GM19452 (cell line): ENCODE measurements at regions not wholly inside any gene's neighbourhood (a gene's known extent, or its start where the extent isn't known, plus 50 kb on each side); places are given as distances from the start of the nearest gene placed in this dataset.

Source experiments
- ATAC-seq: cut with Tn5 transposase; IDR thresholded peaks from one replicate; pipeline ENCODE4 v1.9.1; 2021; ENCODE audit not compliant: unreplicated experiment

DNA sequence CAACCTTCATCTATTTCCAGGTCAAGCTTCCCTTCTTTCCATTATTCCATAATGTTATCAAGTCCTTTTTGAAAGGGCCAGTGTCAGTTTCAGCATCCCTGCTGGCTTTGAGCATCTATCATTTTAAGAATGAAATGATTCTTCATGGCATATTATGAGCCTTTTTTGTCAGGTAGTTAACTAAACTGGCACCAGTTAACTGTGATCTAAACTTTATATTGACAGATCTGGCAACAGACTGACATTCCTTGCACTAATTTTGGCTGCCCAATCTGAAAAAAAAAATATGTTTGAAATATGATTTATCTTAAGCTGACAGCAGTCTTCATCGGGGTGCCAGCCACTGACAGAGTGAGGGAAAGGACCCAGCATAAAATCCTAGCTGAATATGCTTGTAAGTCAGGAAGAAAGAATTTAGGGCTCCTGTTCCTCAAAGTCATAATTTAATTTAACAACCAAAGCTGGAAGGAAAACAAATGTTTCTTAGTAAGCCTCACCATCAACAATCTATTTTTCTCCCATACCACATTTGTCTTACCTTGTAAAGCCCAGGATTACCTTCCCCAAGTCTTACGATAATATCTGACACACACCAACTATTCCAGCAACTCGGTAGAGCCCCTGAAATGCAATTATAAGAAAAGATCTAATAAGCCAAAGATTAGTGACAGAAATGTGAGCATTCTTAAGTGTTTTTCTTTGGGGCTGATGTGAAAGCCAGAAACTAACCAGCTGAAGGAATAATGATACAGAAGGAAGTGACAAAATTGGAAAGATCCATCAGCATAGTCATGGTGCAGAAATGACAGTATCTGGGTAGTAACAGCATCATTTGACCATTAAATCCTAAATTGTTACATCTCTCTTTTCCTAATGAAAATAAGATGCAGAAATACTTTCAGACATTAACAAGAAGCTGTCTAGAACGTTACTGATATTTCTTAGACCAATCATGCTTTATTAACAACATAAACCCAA, 228.1 kb downstream of the RBM43 start:
- no peak for ATAC-seq

DNA sequence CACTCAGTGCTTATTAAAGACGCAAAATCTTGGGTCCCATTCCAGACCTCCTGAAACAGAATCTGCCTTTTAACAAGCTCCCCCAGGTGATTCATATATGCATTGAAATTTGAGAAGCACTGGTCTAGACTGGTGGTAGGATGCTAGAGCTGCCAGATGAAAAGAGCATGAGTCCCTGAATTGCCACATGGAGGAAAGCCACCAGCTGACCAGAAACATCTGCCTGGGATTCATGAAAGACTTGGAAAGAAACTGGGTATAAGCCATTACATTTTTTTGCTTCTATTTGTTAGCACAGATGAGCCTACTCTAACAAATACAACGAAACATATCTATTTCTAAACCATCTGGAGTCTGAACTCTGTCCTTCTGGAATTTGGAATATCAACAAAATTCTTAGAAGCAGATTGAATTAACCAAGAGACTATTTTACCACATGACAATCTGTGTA, 228.9 kb downstream of the RBM43 start:
- no peak for ATAC-seq

DNA sequence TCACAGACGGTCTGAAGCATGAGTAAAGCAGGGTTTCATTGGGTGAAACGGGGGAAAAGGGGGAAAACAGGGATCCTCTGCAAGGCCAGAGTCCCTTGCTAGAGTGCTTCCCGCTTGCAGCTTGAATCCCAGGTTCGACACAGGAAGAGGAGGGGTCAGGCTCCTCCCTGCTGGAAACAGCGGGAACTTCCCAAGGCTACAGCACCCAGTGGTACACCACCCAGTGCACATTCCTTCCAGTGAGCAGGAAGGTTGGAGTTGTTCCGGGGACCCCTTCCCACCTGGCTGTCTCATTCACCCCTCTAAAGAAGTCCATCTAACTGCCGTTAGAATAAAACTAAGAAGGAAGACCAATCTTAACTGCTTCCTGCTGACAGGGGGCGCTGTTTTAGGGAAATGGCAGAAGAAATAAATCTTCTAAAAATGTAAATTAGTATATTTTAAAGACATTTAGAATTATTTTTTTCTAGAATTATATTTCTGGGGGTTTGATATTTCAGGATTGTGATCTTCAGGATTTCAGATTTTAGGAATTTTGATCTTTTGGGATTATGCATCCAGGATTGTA, 230.9 kb downstream of the RBM43 start:
- ATAC-seq = no peak

DNA sequence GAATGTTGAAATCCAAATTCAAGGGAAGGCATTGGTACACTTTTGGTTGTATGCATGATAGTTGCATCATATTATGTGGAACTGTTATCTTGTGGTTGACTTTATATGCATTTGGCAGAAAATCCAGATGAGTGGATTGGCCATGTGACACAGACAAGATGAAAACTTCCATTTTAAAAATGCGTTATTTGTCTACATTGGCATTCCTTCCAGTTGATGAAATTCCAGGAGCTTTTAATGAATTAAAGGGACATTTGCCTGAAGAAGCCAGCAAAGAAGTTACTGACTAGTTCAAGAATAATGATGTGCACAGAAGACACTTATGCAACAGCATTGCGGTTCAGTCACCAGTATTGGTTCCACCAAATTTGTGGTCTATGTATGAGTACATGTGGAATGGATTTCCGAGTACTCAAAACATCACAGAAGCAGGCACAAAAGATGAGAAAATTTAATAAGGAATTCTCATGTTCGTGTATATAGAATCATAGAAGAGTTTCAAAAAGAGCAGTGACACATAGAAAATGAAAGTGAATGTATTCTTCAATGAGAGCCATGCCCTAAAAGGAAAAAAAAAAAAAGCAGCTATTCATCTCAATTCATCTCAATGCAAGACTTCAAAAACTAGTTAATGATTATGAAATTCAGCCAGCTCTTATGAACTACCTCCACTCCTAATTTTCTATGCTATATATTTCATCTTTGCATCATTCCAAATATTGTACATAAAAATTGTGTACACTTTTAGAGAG, 232.1 kb downstream of the RBM43 start:
- ATAC-seq = no peak

DNA sequence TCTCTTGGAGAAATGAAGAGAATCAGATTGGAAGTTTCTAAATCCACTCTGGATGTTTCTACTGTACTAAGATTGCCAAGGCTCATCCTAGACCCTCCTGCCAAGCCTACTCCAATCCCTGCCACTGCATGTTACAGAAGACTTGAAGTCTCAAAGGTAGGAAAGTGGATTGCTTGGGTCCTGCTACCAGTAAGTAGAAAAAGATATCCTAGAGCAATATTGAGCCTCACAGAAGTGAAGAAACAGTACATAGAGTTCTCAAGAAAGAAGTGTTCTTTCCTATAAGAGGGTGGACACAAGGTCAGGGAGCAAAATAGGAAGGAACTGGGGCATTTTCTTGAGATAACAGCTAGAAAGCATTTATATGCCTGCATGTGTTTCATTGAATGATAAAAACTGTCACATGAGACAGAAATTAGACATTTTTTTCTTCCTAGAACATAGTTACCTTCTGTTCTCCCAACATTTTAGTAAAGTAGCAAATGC, 232.9 kb downstream of the RBM43 start:
- no peak for ATAC-seq

DNA sequence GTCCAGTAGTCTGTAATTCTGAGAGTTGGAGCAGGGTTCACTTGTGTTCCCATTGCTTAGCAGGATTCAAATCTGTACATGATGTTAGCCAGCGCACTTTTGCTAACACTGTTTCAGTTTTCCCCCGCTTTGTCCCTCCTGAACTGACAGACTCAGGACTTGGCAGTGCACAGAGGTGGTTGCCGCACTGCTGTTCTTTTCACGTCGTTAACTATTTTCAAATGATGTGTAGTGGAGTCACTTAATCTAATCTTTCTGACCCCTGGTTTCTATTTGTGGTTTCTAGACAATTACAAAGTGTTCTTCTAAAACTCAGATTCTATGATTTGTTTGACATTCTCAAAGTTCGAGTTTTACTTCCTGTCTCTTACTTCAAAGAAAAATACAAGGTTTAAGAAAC, 234.5 kb downstream of the RBM43 start:
- ATAC-seq = no peak

DNA sequence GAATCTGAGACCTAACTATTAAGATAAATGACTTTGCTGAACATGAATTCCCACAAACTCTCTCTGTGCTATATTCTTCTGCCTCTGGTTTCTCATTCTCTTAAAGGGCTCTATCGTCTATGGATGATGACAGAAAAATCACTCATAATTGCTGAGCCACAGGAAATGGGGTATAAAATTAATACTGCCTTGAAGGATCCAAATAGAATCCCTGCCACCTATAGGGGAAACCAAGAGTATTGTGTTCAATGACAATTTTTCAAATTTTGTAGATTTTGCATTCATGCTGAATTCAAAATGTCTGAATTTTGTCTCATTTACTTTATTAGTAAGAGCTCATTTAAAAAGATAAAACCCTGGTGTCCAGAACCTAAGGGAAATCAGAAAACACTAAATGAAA, 235.8 kb downstream of the RBM43 start:
- ATAC-seq = no peak

DNA sequence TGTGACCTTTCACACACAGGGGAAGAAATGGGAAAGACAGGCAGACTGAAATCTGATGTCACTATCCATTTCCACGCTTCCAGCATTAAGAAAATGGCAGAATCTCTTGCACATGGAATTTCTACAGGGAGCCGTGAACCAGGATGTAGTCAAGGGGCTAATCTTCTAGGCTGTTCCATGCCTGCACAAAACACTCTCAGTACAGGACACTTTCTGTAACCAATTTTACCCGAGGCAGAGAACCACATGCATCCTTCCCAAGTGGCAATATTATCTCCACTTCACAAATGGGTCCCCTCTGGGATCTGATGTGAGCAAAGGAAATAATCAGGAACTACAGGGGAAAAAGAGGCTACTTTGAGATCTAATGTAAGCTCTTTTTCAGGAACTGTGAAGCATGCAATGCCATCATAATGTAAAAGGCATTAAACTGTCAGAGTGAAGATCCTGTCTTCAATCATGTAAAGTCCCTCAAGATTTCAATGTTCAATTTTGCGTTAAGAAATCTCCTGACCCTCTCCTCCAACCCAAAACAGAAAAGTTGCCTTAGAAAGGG, 236.9 kb downstream of the RBM43 start:
- ATAC-seq = no peak

DNA sequence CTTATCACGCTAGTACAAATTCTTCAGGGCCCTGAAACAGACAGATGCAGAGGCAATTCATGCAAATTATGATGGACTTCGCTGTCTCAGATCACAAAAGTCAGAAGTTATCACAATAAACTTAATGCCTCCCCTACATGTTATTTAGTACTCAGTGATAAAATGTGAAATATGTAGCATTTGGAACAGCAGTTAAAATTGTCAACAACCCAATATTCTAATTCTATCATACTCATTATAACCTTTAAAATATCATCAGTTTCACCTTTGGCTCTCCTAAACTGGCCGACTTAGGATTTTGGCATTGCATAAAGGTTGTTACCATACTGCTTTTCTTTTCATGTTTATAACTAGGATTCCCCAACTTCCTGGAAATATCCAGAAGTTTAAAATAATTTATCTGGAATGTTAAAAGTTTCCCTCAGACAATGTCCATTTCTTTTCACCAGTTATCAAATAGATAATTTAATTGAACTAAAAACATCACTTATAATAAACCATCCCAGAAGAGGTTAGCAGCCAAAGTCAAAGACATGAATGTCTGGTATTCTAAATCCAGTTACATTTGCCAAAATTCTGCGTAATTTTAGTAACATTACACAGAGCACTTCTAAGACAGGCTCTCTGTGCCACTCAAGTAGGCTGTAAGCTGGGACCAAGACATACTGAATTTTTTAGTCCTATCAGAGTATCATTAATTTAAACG, 239.8 kb downstream of the RBM43 start:
- ATAC-seq = no peak

DNA sequence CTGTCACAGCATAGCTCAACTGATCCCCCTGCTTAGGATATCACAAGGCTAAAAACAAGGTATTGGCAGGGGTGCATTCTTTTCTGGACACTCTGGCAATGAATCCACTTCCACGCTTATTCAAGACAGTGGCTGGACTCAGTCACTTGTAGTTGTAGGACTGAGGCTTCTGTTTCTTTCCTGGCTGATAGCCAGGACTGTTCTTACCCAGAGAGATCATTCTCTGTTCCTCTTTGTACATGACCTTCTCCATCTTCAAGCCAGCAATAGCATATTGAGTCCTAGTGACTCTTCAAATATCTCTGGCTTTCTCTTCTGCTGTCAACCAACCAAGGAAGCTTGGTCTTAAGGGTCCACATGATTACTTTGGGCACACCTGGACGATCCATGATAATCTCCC, 241.3 kb downstream of the RBM43 start:
- ATAC-seq = peak; percentile 70

DNA sequence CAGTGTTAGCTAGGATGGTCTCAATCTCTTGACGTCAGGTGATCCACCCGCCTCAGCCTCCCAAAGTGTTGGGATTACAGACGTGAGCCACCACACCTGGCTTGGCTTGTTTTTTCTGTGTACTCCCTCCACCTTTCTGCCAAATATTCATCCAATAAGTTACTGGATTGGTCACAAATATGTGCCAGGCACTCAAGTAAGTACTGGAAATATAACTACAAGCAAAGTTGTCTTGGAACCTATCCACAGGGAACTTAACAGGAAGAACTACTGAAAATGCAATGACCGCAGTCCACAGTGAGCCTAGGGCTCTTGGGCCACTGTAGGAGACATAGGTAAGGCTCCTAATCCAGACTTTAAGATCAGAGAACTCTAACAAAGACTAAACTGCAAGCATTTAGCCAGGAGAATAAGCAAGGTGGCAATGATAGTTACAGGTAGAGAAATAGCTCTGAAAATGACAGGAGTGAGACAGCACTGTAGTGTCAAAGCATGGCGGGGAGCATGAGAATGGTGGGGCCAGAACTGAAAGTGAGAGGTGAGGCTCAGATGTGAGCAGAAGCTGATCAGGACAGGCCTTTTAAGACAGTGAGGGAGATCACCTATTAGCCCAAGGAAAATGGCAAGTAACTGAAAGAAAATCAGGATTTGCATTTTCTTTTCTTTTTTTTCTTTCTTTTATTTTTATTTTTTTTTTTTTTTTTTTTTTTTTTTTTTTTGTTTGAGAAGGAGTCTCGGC, 252.1 kb downstream of the RBM43 start:
- no peak for ATAC-seq

DNA sequence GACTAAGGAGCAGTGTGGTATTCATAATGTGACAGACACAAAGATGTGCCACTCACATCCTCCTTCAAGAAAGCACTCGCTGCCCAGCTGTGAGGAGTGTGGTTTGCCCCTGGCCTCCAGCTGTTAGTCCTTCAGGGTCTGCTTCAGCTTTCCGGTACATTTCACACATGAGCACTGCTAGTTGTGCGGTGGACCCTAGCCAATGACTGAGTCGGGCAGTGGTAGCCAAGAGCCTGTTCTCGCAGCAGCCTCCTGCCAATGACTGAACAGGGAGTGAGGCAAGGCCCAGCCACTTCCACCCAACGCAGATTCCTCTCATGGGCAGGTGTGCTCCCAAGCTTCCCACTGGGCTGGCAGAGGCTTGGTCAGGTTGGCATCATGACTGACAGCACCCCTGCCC, 254.3 kb downstream of the RBM43 start:
- ATAC-seq = no peak

DNA sequence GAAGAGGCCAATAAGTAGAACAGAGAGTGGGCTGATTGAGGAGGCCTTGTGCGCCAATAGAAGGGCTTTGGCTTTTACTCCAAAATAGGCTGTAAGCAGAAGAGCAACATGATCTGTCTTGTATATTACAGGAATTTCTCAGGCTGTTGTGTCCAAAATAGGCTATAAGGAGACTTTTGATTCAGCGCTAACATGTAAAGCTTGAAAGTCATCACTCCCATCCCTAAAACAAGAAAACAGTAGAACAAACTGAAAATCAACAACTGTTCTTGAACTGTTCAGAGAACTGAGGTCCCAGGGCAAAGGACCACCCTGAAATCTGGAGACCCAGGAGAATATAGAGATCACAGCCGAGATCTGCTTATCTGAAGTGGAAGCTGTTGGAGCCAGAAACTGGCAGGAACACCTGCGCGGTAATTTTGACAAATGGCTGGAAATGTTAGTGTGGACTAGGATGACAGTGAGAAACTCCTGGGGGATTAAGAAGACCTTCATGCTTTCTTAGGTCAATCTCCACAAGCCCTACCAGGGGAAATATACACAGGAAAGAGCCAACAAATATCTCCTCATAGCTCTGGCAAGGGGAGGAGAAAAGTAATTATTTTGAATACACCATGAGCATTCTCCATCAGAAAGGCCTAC, 258.6 kb downstream of the RBM43 start:
- no peak for ATAC-seq

DNA sequence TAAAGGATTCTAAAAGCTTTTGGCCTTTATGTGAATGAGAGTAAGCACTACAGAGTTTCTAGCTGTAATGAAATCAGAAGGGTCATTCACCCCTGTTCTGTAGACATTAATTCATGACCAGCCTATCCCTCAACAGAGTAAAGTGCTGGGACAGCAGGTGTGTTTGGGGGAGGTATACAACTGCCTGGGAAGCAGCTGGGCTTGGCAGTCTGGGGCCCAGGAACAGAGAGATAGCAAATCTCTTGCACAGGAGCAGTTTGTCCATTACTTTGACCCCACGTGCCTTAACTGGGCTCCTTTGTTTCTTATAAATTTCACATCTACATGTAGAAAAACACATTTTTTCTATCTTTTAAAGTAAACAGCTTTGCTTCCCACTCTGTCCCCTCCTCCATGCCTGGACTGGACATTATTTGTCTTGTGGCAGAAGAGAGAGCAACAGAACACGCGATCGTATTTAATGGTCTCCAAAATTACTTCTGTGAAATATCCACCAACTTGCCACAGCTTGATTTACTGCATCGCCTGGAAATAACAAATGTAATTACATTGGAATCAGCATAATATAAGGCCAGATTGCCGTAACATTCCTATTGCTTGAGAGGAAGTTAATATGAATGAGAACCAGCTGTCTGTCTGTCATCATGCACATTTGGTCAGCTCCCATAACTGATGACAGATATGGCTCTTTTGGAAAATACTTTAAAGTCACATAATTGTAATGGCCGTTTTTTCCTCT, 263.8 kb downstream of the RBM43 start:
- ATAC-seq = no peak

DNA sequence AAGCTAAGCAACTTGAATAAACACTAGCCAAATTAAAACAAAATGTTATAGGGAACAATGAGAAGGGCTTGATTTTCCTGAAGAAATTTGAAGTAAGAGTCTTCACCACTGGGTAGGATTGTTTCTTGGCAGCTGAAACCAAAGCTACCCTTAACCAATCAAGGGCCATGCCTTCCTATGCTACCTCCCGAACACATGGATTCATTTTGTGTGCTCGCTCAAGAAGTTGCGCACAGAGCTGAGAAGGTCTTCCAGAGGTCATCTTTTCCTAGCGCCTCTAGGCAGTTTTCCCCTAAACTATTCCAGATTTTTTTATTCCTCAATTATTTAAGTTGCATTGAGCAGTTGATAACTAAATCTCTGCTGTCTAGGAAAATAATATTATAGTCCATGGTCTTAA, 264.6 kb downstream of the RBM43 start:
- ATAC-seq = no peak

DNA sequence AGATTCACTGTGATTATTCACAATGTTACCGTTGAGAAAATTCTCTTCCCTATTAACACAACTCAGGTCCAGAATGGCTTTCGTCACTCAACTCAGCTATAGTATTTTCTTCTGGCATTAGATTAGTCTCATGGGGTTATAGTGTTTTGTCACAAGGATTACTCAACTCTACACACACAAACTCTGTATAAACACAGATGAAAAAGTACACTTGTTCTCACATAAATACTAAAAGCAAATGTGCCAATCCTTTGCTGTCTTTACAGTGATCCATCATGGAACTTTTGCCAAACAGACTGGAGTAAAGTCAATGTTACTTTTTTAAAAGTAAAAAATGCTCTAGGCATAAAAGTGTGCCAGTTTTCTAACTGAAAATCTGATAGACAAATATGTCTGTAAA, 267.6 kb downstream of the RBM43 start:
- ATAC-seq = no peak

DNA sequence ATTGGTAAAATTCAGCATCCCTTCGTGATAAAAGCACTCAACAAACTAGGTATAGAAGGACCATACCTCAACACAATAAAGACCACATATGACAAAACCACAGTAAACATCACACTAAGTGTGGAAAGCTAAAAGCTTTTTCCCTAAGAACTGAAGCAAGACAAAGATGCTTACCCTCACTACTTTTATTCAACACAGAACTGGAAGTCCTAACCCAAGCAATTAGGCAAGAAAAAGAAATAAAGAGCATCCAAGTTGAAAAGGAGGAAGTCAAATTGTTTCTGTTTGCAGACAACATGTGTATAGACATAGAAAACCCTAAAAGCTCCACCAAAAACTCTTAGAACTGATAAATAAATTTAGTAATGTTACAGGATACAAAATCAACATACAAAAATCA, 271.7 kb downstream of the RBM43 start:
- ATAC-seq = no peak

DNA sequence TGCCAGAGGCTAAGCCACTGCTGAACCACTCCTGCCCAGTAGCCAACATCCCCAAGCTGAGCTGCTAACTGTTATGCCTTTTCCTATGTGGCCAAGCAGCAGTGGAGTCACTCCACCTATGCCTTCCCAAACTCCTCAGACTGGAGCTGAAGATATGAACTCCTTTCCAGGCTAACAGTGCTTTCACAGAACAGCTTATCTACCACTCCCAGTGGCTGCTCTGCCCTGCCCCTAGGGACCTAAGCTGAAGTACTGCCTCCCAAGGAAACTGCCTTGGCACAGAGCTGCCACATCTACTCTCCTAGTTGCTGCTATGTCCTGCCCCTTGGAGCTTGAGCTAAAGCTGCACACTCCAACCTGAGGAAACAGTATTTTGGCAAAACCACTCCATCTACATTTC, 275.9 kb downstream of the RBM43 start:
- ATAC-seq = no peak
